K562 (cell line): ENCODE measurements at regions not wholly inside any gene's neighbourhood (a gene's known extent, or its start where the extent isn't known, plus 50 kb on each side); places are given as distances from the start of the nearest gene placed in this dataset.

Source experiments
- HDAC3 ChIP-seq: fragments of 450-650 bp; IDR thresholded peaks from 2 replicates; pipeline ENCODE4 v1.6.1; 2018; ENCODE audit warnings: borderline replicate concordance, mild to moderate bottlenecking, moderate library complexity; ENCODE audit not compliant: partially characterized antibody
- HMBOX1 ChIP-seq: sonication (generic); IDR thresholded peaks from 2 replicates; pipeline ENCODE4 v1.6.1; 2016
- HNRNPK ChIP-seq: fragments of 200-400 bp; formaldehyde crosslinking; IDR thresholded peaks from one replicate; pipeline ENCODE4 v1.6.1; 2018; ENCODE audit warnings: mild to moderate bottlenecking, low read depth, low read length; ENCODE audit not compliant: poor library complexity, severe bottlenecking
- MNT ChIP-seq, 2 experiments: fragments of 450-650 bp; conservative IDR thresholded peaks; 2 replicates each; pipeline ENCODE4 v1.6.1; 2017; ENCODE audit warnings: mild to moderate bottlenecking in 2 of 2, moderate library complexity in 2 of 2
- RBM15 ChIP-seq: fragments of 200-400 bp; formaldehyde crosslinking; IDR thresholded peaks from 2 replicates; pipeline ENCODE4 v1.6.1; 2018; ENCODE audit warnings: mild to moderate bottlenecking, low read length, moderate library complexity; ENCODE audit not compliant: insufficient read depth
- SAFB ChIP-seq: fragments of 200-400 bp; formaldehyde crosslinking; IDR thresholded peaks from 2 replicates; pipeline ENCODE4 v1.6.1; 2017; ENCODE audit warnings: low read depth, low read length, borderline replicate concordance
- ZNF282 ChIP-seq: sonication (generic); formaldehyde crosslinking; IDR thresholded peaks from 2 replicates; pipeline ENCODE4 v1.8.1; 2023; ENCODE audit warnings: missing genetic modification reagents
- ZNF551 ChIP-seq: fragments of 250-450 bp; sonication (Bioruptor Pico); IDR thresholded peaks from 2 replicates; pipeline ENCODE4 v1.5.0; 2021; ENCODE audit warnings: mild to moderate bottlenecking, moderate library complexity
- ZNF639 ChIP-seq, 2 experiments: fragments of 200-800 bp in 1 of 2; sonication (Bioruptor generic) in 1 of 2; sonication (generic) in 1 of 2; formaldehyde crosslinking in 1 of 2; IDR thresholded peaks in 1 of 2; conservative IDR thresholded peaks in 1 of 2; 2 replicates each; pipeline versions ENCODE4 v1.5.0 to v1.6.1; 2016 to 2020; ENCODE audit warnings: missing compliant biosample characterization in 1 of 2, missing genetic modification characterization in 1 of 2, missing genetic modification reagents in 1 of 2

DNA sequence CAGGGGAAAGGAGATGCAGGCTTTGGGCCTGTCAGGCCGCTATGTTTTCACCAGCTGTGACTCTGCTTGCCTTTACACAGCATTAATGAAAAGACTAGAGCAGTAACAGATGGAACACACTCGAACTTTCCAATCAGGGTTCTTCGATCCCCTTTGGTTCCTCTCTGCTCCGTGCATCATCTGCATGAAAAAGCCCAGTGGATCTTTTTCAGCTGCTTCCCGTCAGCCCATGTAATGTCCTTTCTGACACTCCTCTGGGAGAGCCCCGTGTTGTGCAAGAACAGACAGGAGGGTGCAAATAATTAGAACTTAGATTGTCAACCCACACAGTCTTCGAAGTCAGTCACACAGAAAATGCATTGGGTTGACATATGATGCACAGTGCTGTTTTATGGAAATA, 448.9 kb upstream of the ZNF462 start (continued):
- TF ChIP-seq HDAC3: no peak
- TF ChIP-seq HNRNPK: no peak
- no peak for TF ChIP-seq SAFB
- no peak for TF ChIP-seq MNT (conservative IDR thresholded peaks at IDR 0.05)
- no peak for TF ChIP-seq ZNF639 (CRISPR knock-in tag; conservative IDR thresholded peaks at IDR 0.05 in 1 of 2, IDR thresholded peaks at IDR 0.05 in 1 of 2)
- TF ChIP-seq HMBOX1: no peak
- TF ChIP-seq ZNF551 (CRISPR knock-in tag): no peak
- no peak for TF ChIP-seq RBM15
- TF ChIP-seq ZNF282 (CRISPR knock-in tag): no peak
- TF ChIP-seq, all 486 proteins: peak for 0
